Endothelial cell of umbilical vein (primary cell): ENCODE measurements at regions not wholly inside any gene's neighbourhood (a gene's known extent, or its start where the extent isn't known, plus 50 kb on each side); places are given as distances from the start of the nearest gene placed in this dataset.

Source experiments
- BruUV-seq: library from RNA; stranded (reverse); fragments of 400-500 nt; replicated peaks from 2 replicates; lab custom pipeline; 2021; lab: Mats Ljungman, UMichigan
- CTCF ChIA-PET: fragments of 300-600, 350-600 bp; sonication (Branson Sonifier 250); formaldehyde crosslinking; loops from one replicate; lab custom pipeline; 2021; ENCODE audit warnings: antibody characterized with exemption, inconsistent platforms; lab: Charles Lee
- POLR2A ChIA-PET: fragments of 300-600, 350-600 bp; sonication (Branson Sonifier 250); formaldehyde crosslinking; loops from one replicate; lab custom pipeline; 2021; ENCODE audit warnings: antibody characterized with exemption, inconsistent platforms; lab: Charles Lee
- DNase-seq: peaks from one replicate; pipeline ENCODE4 v3.0.0-alpha.2; 2011; ENCODE audit warnings: low read depth, low spot score
- FAIRE-seq: peaks from 2 replicates; lab custom pipeline; 2011; peaks lifted over from hg19 to GRCh38; lab: Jason Lieb, UNC
- H2AFZ ChIP-seq: 2 replicates; pipeline ENCODE4 v1.6.0; 2012; ENCODE audit warnings: low read depth, low read length, control low read depth, inconsistent platforms
- H3K27ac ChIP-seq: 2 replicates; pipeline ENCODE4 v1.5.1; 2011; ENCODE audit warnings: low read depth, mild to moderate bottlenecking, control low read depth, low read length, moderate library complexity; ENCODE audit not compliant: insufficient read depth
- H3K27me3 ChIP-seq, 2 experiments: 2 replicates each; pipeline versions ENCODE4 v1.6.0 to v1.6.1; 2011; ENCODE audit warnings: low read length in 2 of 2, mixed read lengths in 1 of 2; ENCODE audit not compliant: control insufficient read depth in 2 of 2, insufficient read depth in 2 of 2
- H3K36me3 ChIP-seq, 2 experiments: 2 replicates in 1 of 2; 3 replicates in 1 of 2; pipeline ENCODE4 v1.5.1; 2011; ENCODE audit warnings: low read length in 2 of 2, mild to moderate bottlenecking in 1 of 2, moderate library complexity in 1 of 2; ENCODE audit not compliant: control insufficient read depth in 2 of 2, insufficient read depth in 2 of 2; ENCODE audit errors: extremely low read depth in 1 of 2
- H3K4me1 ChIP-seq: 3 replicates; pipeline ENCODE4 v1.5.1; 2011; ENCODE audit warnings: mild to moderate bottlenecking, low read length; ENCODE audit not compliant: control insufficient read depth, insufficient read depth; ENCODE audit errors: extremely low read depth
- H3K4me2 ChIP-seq: 2 replicates; pipeline ENCODE4 v1.6.1; 2011; ENCODE audit warnings: low read length, control low read depth, mixed read lengths; ENCODE audit not compliant: insufficient read depth
- H3K4me3 ChIP-seq, 3 experiments: fragments of 200-600 bp in 1 of 3; sonication (generic), shearing (Covaris generic) in 1 of 3; replicated peaks in 1 of 3; 2 replicates each; pipeline ENCODE4 v1.5.1; 2011 to 2016; ENCODE audit warnings: control low read depth in 3 of 3, low read length in 3 of 3, mild to moderate bottlenecking in 2 of 3, inconsistent platforms in 1 of 3, low read depth in 1 of 3, moderate library complexity in 1 of 3; ENCODE audit not compliant: insufficient read depth in 1 of 3
- H3K79me2 ChIP-seq: 2 replicates; pipeline ENCODE4 v1.6.0; 2012; ENCODE audit warnings: low read length, inconsistent platforms; ENCODE audit not compliant: control insufficient read depth, insufficient read depth
- H3K9ac ChIP-seq: replicated peaks from 2 replicates; pipeline ENCODE3; 2011; ENCODE audit warnings: low read length, control low read depth; ENCODE audit not compliant: insufficient read depth; ENCODE audit errors: extremely low read depth
- H3K9me1 ChIP-seq: replicated peaks from 3 replicates; pipeline ENCODE4 v1.6.0; 2011; ENCODE audit warnings: mild to moderate bottlenecking, low read length; ENCODE audit not compliant: control insufficient read depth, insufficient read depth; ENCODE audit errors: extremely low read depth
- H3K9me3 ChIP-seq: replicated peaks from 2 replicates; pipeline ENCODE4 v1.5.1; 2012; ENCODE audit warnings: low read length, inconsistent platforms; ENCODE audit not compliant: control insufficient read depth, insufficient read depth
- H4K20me1 ChIP-seq: replicated peaks from 2 replicates; pipeline ENCODE3; 2011; ENCODE audit warnings: mild to moderate bottlenecking, low read length; ENCODE audit not compliant: control insufficient read depth, insufficient read depth; ENCODE audit errors: extremely low read depth
- EZH2 ChIP-seq: IDR thresholded peaks from 2 replicates; pipeline ENCODE4 v1.6.1; 2012; ENCODE audit warnings: borderline replicate concordance, low read depth, mild to moderate bottlenecking, moderate library complexity, low read length, inconsistent platforms; ENCODE audit not compliant: severe bottlenecking
- FOS ChIP-seq: IDR thresholded peaks from 2 replicates; pipeline ENCODE4 v1.6.1; 2011; ENCODE audit warnings: mild to moderate bottlenecking, low read length, moderate library complexity, borderline replicate concordance; ENCODE audit not compliant: insufficient read depth
- GATA2 ChIP-seq: IDR thresholded peaks from 2 replicates; pipeline ENCODE4 v1.7.0; 2011; ENCODE audit warnings: low read depth, mild to moderate bottlenecking, moderate library complexity, mixed read lengths, low read length; ENCODE audit not compliant: insufficient read length, insufficient read depth
- JUN ChIP-seq: IDR thresholded peaks from 2 replicates; pipeline ENCODE4 v1.6.1; 2011; ENCODE audit warnings: borderline replicate concordance, low read depth; ENCODE audit not compliant: insufficient read length, insufficient read depth
- MAX ChIP-seq: IDR thresholded peaks from 2 replicates; pipeline ENCODE4 v1.6.1; 2011; ENCODE audit not compliant: insufficient read depth, insufficient read length
- MYC ChIP-seq: IDR thresholded peaks from one replicate; pipeline ENCODE4 v1.6.1; 2011; ENCODE audit warnings: mild to moderate bottlenecking, low read depth, low read length
- POLR2A ChIP-seq: IDR thresholded peaks from 2 replicates; pipeline ENCODE4 v1.6.1; 2012; ENCODE audit warnings: low read depth, mild to moderate bottlenecking, control low read depth, low read length
- POLR2AphosphoS5 ChIP-seq: IDR thresholded peaks from 2 replicates; pipeline ENCODE4 v1.6.1; 2012; ENCODE audit warnings: low read depth, mild to moderate bottlenecking, control low read depth, low read length, moderate library complexity; ENCODE audit not compliant: insufficient read depth
- dilution Hi-C: fragments of 300-500 bp; cut with MboI; formaldehyde crosslinking; loops from one replicate; pipeline ENCODE4 v1.15.0; 2019; ENCODE audit warnings: low sequenced_read_pairs; ENCODE audit not compliant: extremely low pct_ligation_motif_present
- intact Hi-C: fragments of 100-400 bp; cut with micrococcal nuclease; formaldehyde crosslinking; loops from one replicate; pipeline ENCODE4 v1.10.0; 2022
- TF ChIP-seq, protein P1 (sequence below), 2 donors: IDR thresholded peaks; 1 replicate in 1 of 2; 2 replicates in 1 of 2; pipeline ENCODE4 v1.5.1; 2011; ENCODE audit warnings: low read length in 2 of 2, mild to moderate bottlenecking in 2 of 2, moderate library complexity in 2 of 2, control low read depth in 1 of 2, inconsistent platforms in 1 of 2, low read depth in 1 of 2; ENCODE audit not compliant: insufficient read depth in 1 of 2; ENCODE audit errors: extremely low read depth in 1 of 2

DNA sequence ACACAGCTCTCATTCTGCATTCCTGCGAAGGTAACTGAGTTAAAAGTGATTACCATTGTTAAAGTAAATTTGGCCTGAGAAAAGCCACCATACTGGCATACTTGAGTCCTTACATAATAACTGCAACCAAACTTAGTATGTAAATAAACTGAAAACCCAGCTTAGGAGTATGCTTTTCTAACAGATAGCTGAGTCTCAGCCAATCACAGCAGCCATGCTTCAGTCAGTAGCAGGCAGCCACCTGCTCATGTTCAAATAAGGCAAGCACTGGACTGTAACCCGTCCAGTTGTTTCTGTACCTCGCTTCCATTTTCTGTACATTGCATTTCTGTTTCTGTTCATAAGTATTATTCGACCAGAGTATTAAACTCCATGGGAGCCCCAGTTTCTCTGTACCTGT lies 58.6 kb downstream of the GCNT4 start:
- Histone ChIP-seq H3K27ac (no peak overlapping the region), H3K4me2 (no peak overlapping the region), H3K36me3 (no peaks in the 10 kb centered on the region), H3K9ac (no peak overlapping the region), H3K9me1 (no peaks in the 10 kb centered on the region), H3K79me2 (no peaks in the 10 kb centered on the region), H3K4me3 (no peak overlapping the region), H2AFZ (no peak overlapping the region), H3K27me3 (peaks cover 0 to 4% of the 10 kb centered on the region in 2 experiments), H3K9me3 (no peaks in the 10 kb centered on the region), H4K20me1 (no peaks in the 10 kb centered on the region), H3K4me1 (no peaks in the 10 kb centered on the region)
- CTCF ChIA-PET = no interaction called here
- TF ChIP-seq POLR2A = no peak
- TF ChIP-seq MYC = no peak
- no peak for TF ChIP-seq GATA2
- no peak for TF ChIP-seq EZH2
- no peak for TF ChIP-seq POLR2AphosphoS5
- no peak for TF ChIP-seq MAX
- TF ChIP-seq, protein P1, sequence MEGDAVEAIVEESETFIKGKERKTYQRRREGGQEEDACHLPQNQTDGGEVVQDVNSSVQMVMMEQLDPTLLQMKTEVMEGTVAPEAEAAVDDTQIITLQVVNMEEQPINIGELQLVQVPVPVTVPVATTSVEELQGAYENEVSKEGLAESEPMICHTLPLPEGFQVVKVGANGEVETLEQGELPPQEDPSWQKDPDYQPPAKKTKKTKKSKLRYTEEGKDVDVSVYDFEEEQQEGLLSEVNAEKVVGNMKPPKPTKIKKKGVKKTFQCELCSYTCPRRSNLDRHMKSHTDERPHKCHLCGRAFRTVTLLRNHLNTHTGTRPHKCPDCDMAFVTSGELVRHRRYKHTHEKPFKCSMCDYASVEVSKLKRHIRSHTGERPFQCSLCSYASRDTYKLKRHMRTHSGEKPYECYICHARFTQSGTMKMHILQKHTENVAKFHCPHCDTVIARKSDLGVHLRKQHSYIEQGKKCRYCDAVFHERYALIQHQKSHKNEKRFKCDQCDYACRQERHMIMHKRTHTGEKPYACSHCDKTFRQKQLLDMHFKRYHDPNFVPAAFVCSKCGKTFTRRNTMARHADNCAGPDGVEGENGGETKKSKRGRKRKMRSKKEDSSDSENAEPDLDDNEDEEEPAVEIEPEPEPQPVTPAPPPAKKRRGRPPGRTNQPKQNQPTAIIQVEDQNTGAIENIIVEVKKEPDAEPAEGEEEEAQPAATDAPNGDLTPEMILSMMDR (IDR thresholded peaks at IDR 0.05; ENCODE audit: extremely low read depth in 1 of 2, insufficient read depth in 1 of 2, low read depth in 1 of 2, low read length in 2 of 2) = no peak
- dilution Hi-C loops (no loop called here), intact Hi-C loops (no loop called here)
- no peak for FAIRE-seq
- no TSS peak for BruUV-seq
- no peak for DNase-seq
- POLR2A ChIA-PET = no interaction called here

- FAIRE-seq (no peak), DNase-seq (no peak)
- Histone ChIP-seq H3K36me3 (no peaks in the 10 kb centered on the region), H3K27me3 (peaks cover 0 to 4% of the 10 kb centered on the region in 2 experiments), H3K9me3 (no peaks in the 10 kb centered on the region), H3K27ac (no peak overlapping the region), H4K20me1 (no peaks in the 10 kb centered on the region), H3K9me1 (no peaks in the 10 kb centered on the region), H3K4me1 (no peaks in the 10 kb centered on the region), H3K9ac (no peak overlapping the region), H2AFZ (no peak overlapping the region), H3K79me2 (no peaks in the 10 kb centered on the region), H3K4me3 (no peak overlapping the region), H3K4me2 (no peak overlapping the region)
- ChIA-PET POLR2A (no interaction called here), CTCF (no interaction called here)
- dilution Hi-C loops (no loop called here), intact Hi-C loops (no loop called here)
- no TSS peak for BruUV-seq
- no peak for TF ChIP-seq MYC
- no peak for TF ChIP-seq POLR2AphosphoS5
- TF ChIP-seq POLR2A = no peak
- TF ChIP-seq FOS = no peak
- no peak for TF ChIP-seq EZH2
- no peak for TF ChIP-seq GATA2
- no peak for TF ChIP-seq JUN
- TF ChIP-seq, protein P1 (IDR thresholded peaks at IDR 0.05; ENCODE audit: extremely low read depth in 1 of 2, insufficient read depth in 1 of 2, low read depth in 1 of 2, low read length in 2 of 2) = no peak
- no peak for TF ChIP-seq MAX
Measured at GRCh38 chr5:74992791-74993190, 59.6 kb downstream of the GCNT4 start.
